CD4-positive, alpha-beta memory T cell (primary cell): ENCODE measurements at regions not wholly inside any gene's neighbourhood (a gene's known extent, or its start where the extent isn't known, plus 50 kb on each side); places are given as distances from the start of the nearest gene placed in this dataset.

ENCODE experiments used
- CTCF ChIA-PET: fragments of 350-600 bp; sonication (Branson Sonifier 250); formaldehyde crosslinking; loops from one replicate; lab custom pipeline; 2021; ENCODE audit warnings: inconsistent platforms; ENCODE audit not compliant: partially characterized antibody; lab: Charles Lee
- POLR2A ChIA-PET: fragments of 350-600 bp; sonication (Branson Sonifier 250); formaldehyde crosslinking; loops from one replicate; lab custom pipeline; 2021; ENCODE audit not compliant: partially characterized antibody; lab: Charles Lee
- DNase-seq, 5 donors: peaks; one replicate each; pipeline versions ENCODE4 v3.0.0 to v3.0.0-alpha.2; 2020 to 2022; ENCODE audit warnings: mixed read lengths in 1 of 5
- H3K27ac ChIP-seq: one replicate; pipeline ENCODE4 v1.7.0; 2013; ENCODE audit warnings: low read depth, low read length
- H3K27me3 ChIP-seq: 2 replicates; pipeline ENCODE4 v1.7.0; 2013; ENCODE audit warnings: mild to moderate bottlenecking, low read length, moderate library complexity; ENCODE audit not compliant: insufficient read depth
- H3K36me3 ChIP-seq: 2 replicates; pipeline ENCODE4 v1.7.0; 2013; ENCODE audit warnings: mild to moderate bottlenecking, low read length, moderate library complexity; ENCODE audit not compliant: insufficient read depth
- H3K4me1 ChIP-seq: 2 replicates; pipeline ENCODE4 v1.7.0; 2013; ENCODE audit warnings: mild to moderate bottlenecking, low read length, moderate library complexity; ENCODE audit not compliant: insufficient read depth
- H3K4me3 ChIP-seq, 2 donors: one replicate each; pipeline ENCODE4 v1.7.0; 2013; ENCODE audit warnings: low read length in 2 of 2, mild to moderate bottlenecking in 1 of 2
- H3K9me3 ChIP-seq, 2 donors: one replicate each; pipeline ENCODE4 v1.7.0; 2013; ENCODE audit warnings: low read length in 2 of 2, control low read depth in 1 of 2; ENCODE audit not compliant: control insufficient read depth in 1 of 2
- H3K27ac Mint-ChIP-seq, 7 donors: one replicate each; pipeline ENCODE4 v1.8.0; 2020 to 2021; ENCODE audit warnings: mixed read lengths in 7 of 7, mild to moderate bottlenecking in 6 of 7, inconsistent platforms in 3 of 7, moderate library complexity in 3 of 7
- H3K27me3 Mint-ChIP-seq, 2 donors: one replicate each; pipeline ENCODE4 v1.8.0; 2020 to 2021; ENCODE audit warnings: mixed read lengths in 2 of 2
- H3K36me3 Mint-ChIP-seq, 2 donors: one replicate each; pipeline ENCODE4 v1.8.0; 2020 to 2021; ENCODE audit warnings: mixed read lengths in 2 of 2, inconsistent platforms in 1 of 2, mild to moderate bottlenecking in 1 of 2
- H3K4me1 Mint-ChIP-seq, 4 donors: one replicate each; pipeline ENCODE4 v1.8.0; 2020 to 2021; ENCODE audit warnings: mixed read lengths in 4 of 4, mild to moderate bottlenecking in 1 of 4
- H3K4me3 Mint-ChIP-seq, 8 donors: one replicate each; pipeline ENCODE4 v1.8.0; 2020 to 2021; ENCODE audit warnings: mixed read lengths in 8 of 8, mild to moderate bottlenecking in 7 of 8, moderate library complexity in 6 of 8, inconsistent platforms in 3 of 8
- H3K9me3 Mint-ChIP-seq, 8 donors: one replicate each; pipeline ENCODE4 v1.8.0; 2020 to 2021; ENCODE audit warnings: mixed read lengths in 8 of 8, mild to moderate bottlenecking in 5 of 8, inconsistent platforms in 3 of 8, moderate library complexity in 1 of 8
- intact Hi-C: fragments of 100-400 bp; cut with micrococcal nuclease; formaldehyde crosslinking; loops from one replicate; pipeline ENCODE4 v1.15.1; 2023

- no peak overlapping the region for H3K4me3 ChIP-seq
- no peaks in the 10 kb centered on the region for H3K4me1 Mint-ChIP-seq
- no peak overlapping the region for H3K27ac Mint-ChIP-seq
- H3K27me3 ChIP-seq = no peaks in the 10 kb centered on the region
- intact Hi-C loops = no loop called here
- H3K9me3 ChIP-seq = no peaks in the 10 kb centered on the region
- no peaks in the 10 kb centered on the region for H3K36me3 ChIP-seq
- CTCF ChIA-PET = no interaction called here
- POLR2A ChIA-PET = no interaction called here
- no peaks in the 10 kb centered on the region for H3K36me3 Mint-ChIP-seq
- H3K27ac ChIP-seq = no peak overlapping the region
- H3K27me3 Mint-ChIP-seq = no peaks in the 10 kb centered on the region
- no peaks in the 10 kb centered on the region for H3K4me1 ChIP-seq
- no peak overlapping the region for H3K4me3 Mint-ChIP-seq
- no peak for DNase-seq
- H3K9me3 Mint-ChIP-seq = no peaks in the 10 kb centered on the region
These were observed 51.4 kb upstream of the SOX2 start for GRCh38 chr3:181660337-181660736.

GRCh38 chr3:181637456-181637855 is 74.3 kb upstream of the SOX2 start:
- POLR2A ChIA-PET = no interaction called here
- H3K4me3 Mint-ChIP-seq = no peak overlapping the region
- intact Hi-C loops = no loop called here

GRCh38 chr3:181637056-181637455 is 74.7 kb upstream of the SOX2 start:
- Histone ChIP-seq H3K4me1 (no peaks in the 10 kb centered on the region), H3K27me3 (no peaks in the 10 kb centered on the region), H3K27ac (no peak overlapping the region), H3K36me3 (no peaks in the 10 kb centered on the region), H3K9me3 (no peaks in the 10 kb centered on the region), H3K4me3 (no peak overlapping the region)
- ChIA-PET CTCF (no interaction called here), POLR2A (no interaction called here)
- Mint-ChIP-seq H3K4me3 (no peak overlapping the region), H3K9me3 (peaks cover 0 to 4% (median 0%) of the 10 kb centered on the region in 8 donors), H3K4me1 (peaks cover 0 to 1% (median 0%) of the 10 kb centered on the region in 4 donors), H3K27me3 (no peaks in the 10 kb centered on the region), H3K36me3 (no peaks in the 10 kb centered on the region), H3K27ac (no peak overlapping the region)
- no peak for DNase-seq
- intact Hi-C loops = no loop called here

More at GRCh38 chr3:181637456-181637855, 74.3 kb upstream of the SOX2 start:
- H3K27me3 ChIP-seq = no peaks in the 10 kb centered on the region
- CTCF ChIA-PET = no interaction called here
- no peaks in the 10 kb centered on the region for H3K9me3 ChIP-seq
- H3K36me3 Mint-ChIP-seq = no peaks in the 10 kb centered on the region
- H3K36me3 ChIP-seq = no peaks in the 10 kb centered on the region
- H3K4me1 ChIP-seq = no peaks in the 10 kb centered on the region
- no peak overlapping the region for H3K4me3 ChIP-seq
- H3K27ac ChIP-seq = no peak overlapping the region
- DNase-seq = no peak
- peaks cover 0 to 1% (median 0%) of the 10 kb centered on the region in 4 donors for H3K4me1 Mint-ChIP-seq
- no peak overlapping the region for H3K27ac Mint-ChIP-seq
- no peaks in the 10 kb centered on the region for H3K27me3 Mint-ChIP-seq
- H3K9me3 Mint-ChIP-seq = peaks cover 0 to 4% (median 0%) of the 10 kb centered on the region in 8 donors

GRCh38 chr3:181635141-181635540 is 76.6 kb upstream of the SOX2 start:
- no peaks in the 10 kb centered on the region for H3K27me3 Mint-ChIP-seq
- CTCF ChIA-PET = no interaction called here
- POLR2A ChIA-PET = no interaction called here
- Histone ChIP-seq H3K9me3 (no peaks in the 10 kb centered on the region), H3K4me3 (no peak overlapping the region), H3K36me3 (no peaks in the 10 kb centered on the region), H3K4me1 (no peaks in the 10 kb centered on the region), H3K27me3 (no peaks in the 10 kb centered on the region), H3K27ac (no peak overlapping the region)
- no peak overlapping the region for H3K27ac Mint-ChIP-seq
- intact Hi-C loops = no loop called here
- DNase-seq = no peak
- H3K4me3 Mint-ChIP-seq = no peak overlapping the region
- no peaks in the 10 kb centered on the region for H3K36me3 Mint-ChIP-seq
- H3K9me3 Mint-ChIP-seq = peaks cover 0 to 4% (median 0%) of the 10 kb centered on the region in 8 donors
- H3K4me1 Mint-ChIP-seq = peaks cover 0 to 1% (median 0%) of the 10 kb centered on the region in 4 donors

GRCh38 chr3:181633556-181633955 is 78.2 kb upstream of the SOX2 start:
- H3K27me3 Mint-ChIP-seq = peaks cover 0 to 2% of the 10 kb centered on the region in 2 donors
- peaks cover 0 to 1% (median 0%) of the 10 kb centered on the region in 4 donors for H3K4me1 Mint-ChIP-seq
- H3K4me1 ChIP-seq = no peaks in the 10 kb centered on the region
- H3K27ac Mint-ChIP-seq = no peak overlapping the region
- intact Hi-C loops = no loop called here
- H3K36me3 Mint-ChIP-seq = no peaks in the 10 kb centered on the region
- no peak overlapping the region for H3K4me3 Mint-ChIP-seq
- H3K9me3 Mint-ChIP-seq = peaks cover 0 to 4% (median 0%) of the 10 kb centered on the region in 8 donors
- POLR2A ChIA-PET = no interaction called here
- no peak overlapping the region for H3K27ac ChIP-seq
- H3K9me3 ChIP-seq = no peaks in the 10 kb centered on the region
- DNase-seq = no peak
- no peak overlapping the region for H3K4me3 ChIP-seq
- no peaks in the 10 kb centered on the region for H3K27me3 ChIP-seq
- H3K36me3 ChIP-seq = no peaks in the 10 kb centered on the region
- CTCF ChIA-PET = no interaction called here

- peaks cover 0 to 4% (median 0%) of the 10 kb centered on the region in 8 donors for H3K9me3 Mint-ChIP-seq
- intact Hi-C loops = no loop called here
- no peaks in the 10 kb centered on the region for H3K27me3 ChIP-seq
- ChIA-PET CTCF (no interaction called here), POLR2A (no interaction called here)
- H3K27me3 Mint-ChIP-seq = peaks cover 1 to 2% of the 10 kb centered on the region in 2 donors
- no peak overlapping the region for H3K27ac ChIP-seq
- H3K4me3 ChIP-seq = no peak overlapping the region
- H3K9me3 ChIP-seq = no peaks in the 10 kb centered on the region
- no peaks in the 10 kb centered on the region for H3K4me1 ChIP-seq
- H3K36me3 ChIP-seq = no peaks in the 10 kb centered on the region
- peaks cover 0 to 1% (median 0%) of the 10 kb centered on the region in 4 donors for H3K4me1 Mint-ChIP-seq
- no peak overlapping the region for H3K4me3 Mint-ChIP-seq
- H3K27ac Mint-ChIP-seq = no peak overlapping the region
- H3K36me3 Mint-ChIP-seq = no peaks in the 10 kb centered on the region
- no peak for DNase-seq
These were observed 79.8 kb upstream of the SOX2 start for GRCh38 chr3:181631901-181632300.

- no peaks in the 10 kb centered on the region for H3K4me1 ChIP-seq
- no peaks in the 10 kb centered on the region for H3K9me3 ChIP-seq
- intact Hi-C loops = no loop called here
- H3K4me3 ChIP-seq = no peak overlapping the region
- no peaks in the 10 kb centered on the region for H3K27me3 ChIP-seq
- no peak overlapping the region for H3K4me3 Mint-ChIP-seq
- CTCF ChIA-PET = no interaction called here
- DNase-seq = no peak
- peaks cover 0 to 4% (median 0%) of the 10 kb centered on the region in 8 donors for H3K9me3 Mint-ChIP-seq
- POLR2A ChIA-PET = no interaction called here
- no peak overlapping the region for H3K27ac ChIP-seq
- no peak overlapping the region for H3K27ac Mint-ChIP-seq
- no peaks in the 10 kb centered on the region for H3K36me3 Mint-ChIP-seq
- H3K4me1 Mint-ChIP-seq = peaks cover 0 to 1% (median 0%) of the 10 kb centered on the region in 4 donors
- H3K27me3 Mint-ChIP-seq = peaks cover 1 to 2% of the 10 kb centered on the region in 2 donors
- no peaks in the 10 kb centered on the region for H3K36me3 ChIP-seq
These were observed 80.9 kb upstream of the SOX2 start for GRCh38 chr3:181630853-181631252.

GRCh38 chr3:181629711-181630110 is 82.0 kb upstream of the SOX2 start:
- DNase-seq = no peak
- Histone ChIP-seq H3K27ac (no peak overlapping the region), H3K36me3 (no peaks in the 10 kb centered on the region), H3K9me3 (no peaks in the 10 kb centered on the region), H3K27me3 (no peaks in the 10 kb centered on the region), H3K4me1 (no peaks in the 10 kb centered on the region), H3K4me3 (no peak overlapping the region)
- Mint-ChIP-seq H3K36me3 (no peaks in the 10 kb centered on the region), H3K4me1 (no peaks in the 10 kb centered on the region), H3K27ac (no peak overlapping the region), H3K27me3 (peaks cover 1 to 2% of the 10 kb centered on the region in 2 donors), H3K4me3 (no peak overlapping the region), H3K9me3 (peaks cover 0 to 4% (median 0%) of the 10 kb centered on the region in 8 donors)
- intact Hi-C loops = no loop called here
- CTCF ChIA-PET = no interaction called here
- POLR2A ChIA-PET = no interaction called here
